OCI-LY7 (cell line): ENCODE measurements at regions not wholly inside any gene's neighbourhood (a gene's known extent, or its start where the extent isn't known, plus 50 kb on each side); places are given as distances from the start of the nearest gene placed in this dataset.

Experiments used
- BruUV-seq: library from RNA; stranded (reverse); fragments of 400-500 nt; replicated peaks from 2 replicates; lab custom pipeline; 2021; lab: Mats Ljungman, UMichigan
- CTCF ChIA-PET: fragments of 300-600 bp; sonication (Branson Sonifier 250); formaldehyde crosslinking; loops from one replicate; lab custom pipeline; 2022; ENCODE audit warnings: antibody characterized with exemption; ENCODE audit not compliant: unreplicated experiment; lab: Charles Lee
- POLR2A ChIA-PET: fragments of 300-600 bp; sonication (Branson Sonifier 250); formaldehyde crosslinking; loops from one replicate; lab custom pipeline; 2022; ENCODE audit warnings: antibody characterized with exemption; lab: Charles Lee
- DNase-seq: peaks from one replicate; pipeline ENCODE4 v3.0.0-alpha.2; 2015; ENCODE audit warnings: low spot score
- H2AFZ ChIP-seq: fragments of 200-600 bp; sonication (generic), shearing (Covaris generic); 2 replicates; pipeline ENCODE4 v1.6.1; 2014; ENCODE audit warnings: mild to moderate bottlenecking, antibody characterized with exemption, low read length, moderate library complexity
- H3K27ac ChIP-seq: fragments of 200-600 bp; sonication (generic); 2 replicates; pipeline ENCODE4 v1.5.1; 2014; ENCODE audit warnings: mixed run types, low read depth, mild to moderate bottlenecking, moderate library complexity, low read length, inconsistent platforms; ENCODE audit not compliant: poor library complexity, severe bottlenecking
- H3K36me3 ChIP-seq: fragments of 200-600 bp; sonication (generic); 2 replicates; pipeline ENCODE4 v1.6.1; 2014; ENCODE audit warnings: mild to moderate bottlenecking, antibody characterized with exemption, low read length, moderate library complexity, mixed read lengths; ENCODE audit not compliant: insufficient read depth
- H3K4me1 ChIP-seq: fragments of 200-600 bp; sonication (generic); 2 replicates; pipeline ENCODE4 v1.5.1; 2014; ENCODE audit warnings: mild to moderate bottlenecking, low read length; ENCODE audit not compliant: insufficient read depth, poor library complexity, severe bottlenecking
- H3K4me2 ChIP-seq: fragments of 200-600 bp; sonication (generic); 2 replicates; pipeline ENCODE4 v1.6.1; 2014; ENCODE audit warnings: mild to moderate bottlenecking, low read length
- H3K4me3 ChIP-seq: fragments of 200-600 bp; sonication (generic); 2 replicates; pipeline ENCODE4 v1.5.1; 2014; ENCODE audit warnings: mild to moderate bottlenecking, low read depth, low read length; ENCODE audit not compliant: poor library complexity, severe bottlenecking
- H3K79me2 ChIP-seq: fragments of 200-600 bp; sonication (generic); 2 replicates; pipeline ENCODE4 v1.6.1; 2016; ENCODE audit warnings: low read depth, mild to moderate bottlenecking, low read length, moderate library complexity, mixed read lengths; ENCODE audit not compliant: insufficient read depth
- H3K9me2 ChIP-seq: fragments of 200-600 bp; sonication (generic); 2 replicates; pipeline ENCODE4 v1.6.1; 2016; ENCODE audit warnings: mild to moderate bottlenecking, low read length, mixed read lengths; ENCODE audit not compliant: insufficient read depth
- H3K9me3 ChIP-seq: fragments of 200-600 bp; sonication (generic); 2 replicates; pipeline ENCODE4 v1.6.1; 2014; ENCODE audit warnings: mild to moderate bottlenecking, mixed run types, low read length, mixed read lengths
- H4K20me1 ChIP-seq: fragments of 200-600 bp; sonication (generic); 2 replicates; pipeline ENCODE4 v1.6.1; 2014; ENCODE audit warnings: mild to moderate bottlenecking, antibody characterized with exemption, low read length, moderate library complexity, mixed read lengths; ENCODE audit not compliant: insufficient read depth
- CTCF ChIP-seq: fragments of 200-600 bp; sonication (generic); conservative IDR thresholded peaks from 2 replicates; pipeline ENCODE4 v1.5.1; 2014; ENCODE audit warnings: mild to moderate bottlenecking, antibody characterized with exemption, low read length, moderate library complexity, mixed read lengths
- EZH2phosphoT487 ChIP-seq: fragments of 200-600 bp; sonication (generic); IDR thresholded peaks from 2 replicates; pipeline ENCODE4 v1.6.1; 2018; ENCODE audit warnings: low read depth, borderline replicate concordance, mild to moderate bottlenecking, mixed run types, antibody characterized with exemption, low read length, moderate library complexity, mixed read lengths
- intact Hi-C: fragments of 100-400 bp; cut with micrococcal nuclease; formaldehyde crosslinking; loops from one replicate; pipeline ENCODE4 v1.10.0; 2022; ENCODE audit not compliant: unreplicated experiment

- H3K4me1 ChIP-seq = no peaks in the 10 kb centered on the region
Observed at GRCh38 chr17:51486091-51486490, 225.7 kb downstream of the UTP18 start.

GRCh38 chr17:51486885-51487520 is 226.7 kb downstream of the UTP18 start:
- no peak for DNase-seq
- Histone ChIP-seq H3K9me2 (no peaks in the 10 kb centered on the region), H3K27ac (no peak overlapping the region), H4K20me1 (no peaks in the 10 kb centered on the region), H3K4me3 (no peak overlapping the region), H3K4me1 (no peaks in the 10 kb centered on the region), H2AFZ (no peak overlapping the region), H3K4me2 (no peak overlapping the region), H3K79me2 (no peaks in the 10 kb centered on the region), H3K9me3 (0 out of 2 replicates have a peak, but pooled peaks cover 2% of the 10 kb centered on the region), H3K36me3 (no peaks in the 10 kb centered on the region)
- CTCF ChIA-PET = no interaction called here
- POLR2A ChIA-PET = no interaction called here
- BruUV-seq = no TSS peak
- intact Hi-C loops = no loop called here
- TF ChIP-seq CTCF (no peak), EZH2phosphoT487 (no peak)

More at GRCh38 chr17:51486091-51486490, 225.7 kb downstream of the UTP18 start:
- no peak for DNase-seq
- Histone ChIP-seq H3K36me3 (no peaks in the 10 kb centered on the region), H3K27ac (no peak overlapping the region), H3K79me2 (no peaks in the 10 kb centered on the region), H3K4me3 (no peak overlapping the region), H3K4me2 (no peak overlapping the region), H4K20me1 (no peaks in the 10 kb centered on the region), H3K9me2 (no peaks in the 10 kb centered on the region), H3K9me3 (0 out of 2 replicates have a peak, but pooled peaks cover 10% of the 10 kb centered on the region), H2AFZ (no peak overlapping the region)
- CTCF ChIA-PET = no interaction called here
- no TSS peak for BruUV-seq
- intact Hi-C loops = no loop called here
- POLR2A ChIA-PET = no interaction called here
- TF ChIP-seq CTCF (no peak), EZH2phosphoT487 (no peak)

- Histone ChIP-seq H3K79me2 (no peaks in the 10 kb centered on the region), H4K20me1 (no peaks in the 10 kb centered on the region), H3K9me3 (no peaks in the 10 kb centered on the region), H3K9me2 (no peaks in the 10 kb centered on the region), H2AFZ (no peak overlapping the region), H3K36me3 (no peaks in the 10 kb centered on the region), H3K4me3 (no peak overlapping the region), H3K4me1 (no peaks in the 10 kb centered on the region), H3K27ac (no peak overlapping the region), H3K4me2 (no peak overlapping the region)
- intact Hi-C loops = no loop called here
- ChIA-PET POLR2A (interaction anchor here (0.6 kb wide), 1 partner anchor 31 kb away, joined by 3 read pairs; no protein-coding TSS in a partner anchor), CTCF (no interaction called here)
- no TSS peak for BruUV-seq
- peak; percentile 5 for DNase-seq
- TF ChIP-seq CTCF = peak; percentile 52
- TF ChIP-seq EZH2phosphoT487 = no peak
Observed at GRCh38 chr17:51487947-51488346, 227.6 kb downstream of the UTP18 start.
